GM19035 (cell line): ENCODE measurements at regions not wholly inside any gene's neighbourhood (a gene's known extent, or its start where the extent isn't known, plus 50 kb on each side); places are given as distances from the start of the nearest gene placed in this dataset.
"Not testable (repeated sequence)": the region's sequence is repeated elsewhere in the genome, so short reads cannot be mapped to it uniquely, and the experiment has no call there.

ENCODE experiments used
- ATAC-seq: cut with Tn5 transposase; IDR thresholded peaks from one replicate; pipeline ENCODE4 v1.9.1; 2021; ENCODE audit not compliant: unreplicated experiment

GRCh38 chr5:118405650-118406061 lies 582.7 kb downstream of the DTWD2 start:
- ATAC-seq: no peak

- no peak for ATAC-seq
Observed at GRCh38 chr5:118397236-118397635, 591.1 kb downstream of the DTWD2 start.

- ATAC-seq: no peak
Observed at GRCh38 chr5:118392491-118392890, 595.9 kb downstream of the DTWD2 start.

GRCh38 chr5:118382931-118383330 lies 605.4 kb downstream of the DTWD2 start:
- ATAC-seq: not testable (repeated sequence)

GRCh38 chr5:118379470-118379869 lies 608.9 kb downstream of the DTWD2 start:
- no peak for ATAC-seq

- no peak for ATAC-seq
Observed at GRCh38 chr5:118378959-118379358, 609.4 kb downstream of the DTWD2 start.

GRCh38 chr5:118377420-118377819 lies 610.9 kb downstream of the DTWD2 start:
- ATAC-seq: no peak

- no peak for ATAC-seq
Observed at GRCh38 chr5:118371973-118372831, 616.1 kb downstream of the DTWD2 start.

GRCh38 chr5:118366429-118366828 lies 621.9 kb downstream of the DTWD2 start:
- ATAC-seq: no peak

GRCh38 chr5:118365718-118366117 lies 622.6 kb downstream of the DTWD2 start:
- no peak for ATAC-seq

GRCh38 chr5:118354797-118355196 lies 633.5 kb downstream of the DTWD2 start:
- no peak for ATAC-seq

- ATAC-seq: no peak
Observed at GRCh38 chr5:118353970-118354369, 634.4 kb downstream of the DTWD2 start.

GRCh38 chr5:118336468-118336867 lies 651.9 kb downstream of the DTWD2 start:
- ATAC-seq: no peak

GRCh38 chr5:118327389-118327788 lies 661.0 kb downstream of the DTWD2 start:
- ATAC-seq: no peak

GRCh38 chr5:118326481-118327045 lies 661.8 kb downstream of the DTWD2 start:
- ATAC-seq: no peak

- ATAC-seq: no peak
Observed at GRCh38 chr5:118325931-118326330, 662.4 kb downstream of the DTWD2 start.

- not testable (repeated sequence) for ATAC-seq
Observed at GRCh38 chr5:118323723-118324122, 664.6 kb downstream of the DTWD2 start.

- ATAC-seq: no peak
Observed at GRCh38 chr5:118321081-118321480, 667.3 kb downstream of the DTWD2 start.

GRCh38 chr5:118320121-118320520 lies 668.2 kb downstream of the DTWD2 start:
- no peak for ATAC-seq

GRCh38 chr5:118314931-118315330 lies 673.4 kb downstream of the DTWD2 start:
- ATAC-seq: no peak

GRCh38 chr5:118311103-118311819 lies 677.1 kb downstream of the DTWD2 start:
- ATAC-seq: no peak

- no peak for ATAC-seq
Observed at GRCh38 chr5:118310401-118310800, 677.9 kb downstream of the DTWD2 start.
